ENCODE measurements at regions not wholly inside any gene's neighbourhood (a gene's known extent, or its start where the extent isn't known, plus 50 kb on each side); places are given as distances from the start of the nearest gene placed in this dataset.

DNA sequence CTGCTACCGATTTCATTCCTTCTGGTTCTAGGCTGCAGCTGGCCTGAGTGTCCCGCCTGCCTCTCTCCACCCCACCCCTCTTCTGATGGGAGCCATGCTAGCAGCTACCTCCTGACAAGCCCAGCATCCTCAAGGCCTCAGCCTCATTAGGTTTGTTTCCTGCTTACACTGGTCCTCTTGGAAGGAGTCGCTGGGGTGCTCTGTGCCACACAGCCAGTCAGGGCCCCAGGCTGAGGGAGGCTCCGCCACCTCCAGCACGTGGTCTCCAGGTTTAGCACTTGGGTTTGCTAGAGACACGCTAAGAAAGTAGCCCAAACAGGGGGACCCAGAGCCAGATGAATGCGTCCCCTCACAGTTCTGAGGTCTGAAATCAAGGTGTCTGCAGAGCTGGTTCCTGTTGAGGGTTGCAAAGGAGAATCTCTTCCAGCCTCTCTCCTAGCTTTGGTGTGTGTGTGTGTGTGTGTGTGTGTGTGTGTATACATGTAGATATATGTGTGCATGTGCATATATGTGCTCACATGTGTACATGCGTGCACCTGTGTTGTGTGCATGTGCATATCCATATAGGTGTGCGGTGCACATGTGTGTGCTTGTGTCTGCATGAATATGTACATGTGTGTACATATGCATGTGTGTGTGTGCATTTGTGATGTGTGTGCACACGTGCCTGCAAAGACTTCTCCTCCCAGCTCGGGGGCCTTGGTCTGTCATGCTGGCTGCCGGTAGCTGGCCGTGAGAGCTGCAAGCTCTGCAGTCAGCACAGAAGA is 301.1 kb upstream of the AJAP1 start:
- TF ChIP-seq CTCF (IDR thresholded peaks at IDR 0.05; ENCODE audit: low read depth, low read length, missing input control) = no peak
- TF ChIP-seq TAF1 (conservative IDR thresholded peaks at IDR 0.05) = no peak
- no peak for TF ChIP-seq GABPA (IDR thresholded peaks at IDR 0.05 in 1 of 2, conservative IDR thresholded peaks at IDR 0.05 in 1 of 2)
- TF ChIP-seq YY1 (IDR thresholded peaks at IDR 0.05) = no peak
- TF ChIP-seq JUND (IDR thresholded peaks at IDR 0.05) = no peak
- no peak for TF ChIP-seq RAD21 (IDR thresholded peaks at IDR 0.05)
